GM21360 (cell line): ENCODE measurements at regions not wholly inside any gene's neighbourhood (a gene's known extent, or its start where the extent isn't known, plus 50 kb on each side); places are given as distances from the start of the nearest gene placed in this dataset.
"Not testable (repeated sequence)": the region's sequence is repeated elsewhere in the genome, so short reads cannot be mapped to it uniquely, and the experiment has no call there.

Source experiments
- ATAC-seq: cut with Tn5 transposase; IDR thresholded peaks from one replicate; pipeline ENCODE4 v1.9.1; 2021; ENCODE audit warnings: mild to moderate bottlenecking, moderate library complexity; ENCODE audit not compliant: unreplicated experiment

DNA sequence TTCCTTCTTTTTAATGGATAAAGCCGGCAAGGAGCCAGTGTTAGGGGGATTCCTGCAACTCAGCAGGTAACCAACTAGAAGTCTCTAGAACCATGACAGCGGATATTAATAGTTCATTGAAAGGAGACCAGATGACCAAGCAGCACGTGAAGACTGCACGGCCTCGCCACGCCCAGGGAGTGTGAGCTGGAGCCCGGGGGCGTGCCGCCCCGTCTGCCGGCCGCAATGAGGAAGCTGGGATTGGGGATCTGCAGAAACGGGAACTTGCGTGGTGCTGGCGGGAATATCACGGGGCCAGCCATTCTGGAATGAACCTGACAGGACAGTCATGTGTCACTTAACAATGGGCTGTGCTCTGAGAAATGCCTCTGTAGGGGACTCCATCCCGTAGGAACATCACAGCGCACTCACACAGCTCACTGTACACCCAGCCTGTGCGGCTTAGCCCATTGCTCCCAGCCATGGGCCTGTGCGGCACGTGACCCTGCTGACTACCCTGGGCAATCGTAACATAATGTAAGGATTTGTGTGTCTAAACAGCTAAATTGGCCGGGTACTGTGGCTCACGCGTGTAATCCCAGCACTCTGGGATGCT, 4092.8 kb upstream of the TPTE start:
- ATAC-seq = not testable (repeated sequence)

DNA sequence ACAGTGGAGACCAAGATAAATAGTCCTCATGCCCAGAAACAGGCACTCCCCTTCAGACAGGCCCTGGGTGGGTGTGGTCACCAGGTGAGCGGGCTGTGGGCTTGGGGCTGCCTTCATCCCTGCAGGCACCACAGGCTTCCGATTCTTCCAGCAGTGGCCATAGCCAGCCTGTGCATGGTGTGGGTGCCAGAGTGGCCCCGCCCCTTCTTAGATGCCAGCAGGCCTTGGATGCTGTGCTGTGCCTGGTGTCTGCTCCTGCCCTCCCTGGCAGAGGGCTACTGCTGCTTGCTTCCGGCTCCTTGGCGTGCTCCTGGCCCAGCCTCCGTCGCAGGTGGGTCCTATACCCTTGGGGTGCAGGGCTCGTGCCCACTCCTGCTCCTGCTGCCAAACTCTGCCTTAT, 4091.5 kb upstream of the TPTE start:
- ATAC-seq = not testable (repeated sequence)

GRCh38 chr21:6433149-6433548, 4088.2 kb upstream of the TPTE start:
- not testable (repeated sequence) for ATAC-seq

DNA sequence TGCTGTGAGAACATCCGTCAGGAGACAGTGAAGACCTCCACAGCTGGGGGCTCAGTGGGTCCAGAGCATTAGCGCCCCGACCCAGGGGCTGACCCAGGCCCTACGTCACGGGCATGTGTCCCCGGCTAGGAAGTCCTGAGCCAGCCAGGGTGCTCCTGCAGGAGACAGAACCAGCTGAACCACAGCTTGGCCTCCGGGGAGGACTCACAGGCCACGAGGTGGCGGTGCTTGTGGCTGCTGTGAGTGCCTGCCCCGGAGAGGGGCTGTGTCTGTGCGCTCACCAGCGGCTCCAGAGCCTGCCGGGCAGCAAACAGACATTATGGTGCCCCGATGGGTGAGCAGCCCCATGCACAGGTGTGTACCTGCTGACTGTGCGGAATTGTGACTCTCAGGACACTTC, 4085.2 kb upstream of the TPTE start:
- ATAC-seq = not testable (repeated sequence)

DNA sequence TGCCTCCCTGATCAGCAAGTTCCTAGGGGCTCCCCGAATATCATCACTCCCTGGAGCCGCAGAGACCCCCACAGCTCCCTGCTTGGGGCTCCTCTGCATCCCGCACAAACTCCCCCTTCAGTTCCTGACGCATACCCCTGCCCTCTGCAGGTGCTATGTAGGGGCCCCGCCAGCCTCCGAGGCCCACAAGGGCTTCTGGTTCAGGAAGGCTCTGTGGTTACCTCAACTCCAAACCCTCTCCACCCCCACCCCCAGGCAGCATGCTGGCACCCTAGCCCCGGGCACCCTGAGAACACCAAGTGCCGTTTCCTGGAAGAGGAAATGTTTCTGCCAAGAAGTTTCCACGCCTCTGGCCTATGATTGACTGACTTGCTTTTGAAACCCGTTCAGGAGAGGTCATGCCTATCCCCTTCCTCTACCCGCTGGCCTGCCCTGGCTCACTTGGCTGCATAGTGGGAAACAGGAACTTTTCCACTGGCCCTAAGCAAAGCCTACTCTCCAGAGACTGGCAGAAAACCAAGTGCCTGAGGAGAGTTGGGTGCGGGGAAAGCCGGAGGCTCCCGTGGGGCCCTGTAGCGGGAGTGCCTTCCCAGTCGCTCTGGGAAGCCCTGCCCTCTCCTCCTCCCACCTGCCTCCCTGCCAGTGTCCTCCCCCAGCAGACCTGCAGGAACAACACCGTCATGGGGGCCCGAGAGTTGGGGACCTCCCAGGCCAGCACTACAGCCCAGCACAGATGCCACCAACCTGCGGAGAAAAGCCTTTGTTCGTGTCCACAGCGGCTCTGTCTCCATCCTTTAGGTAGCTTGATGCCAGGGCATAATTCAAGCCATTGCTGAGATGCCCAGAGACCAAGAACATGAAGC, 4084.2 kb upstream of the TPTE start:
- ATAC-seq = not testable (repeated sequence)

GRCh38 chr21:6437834-6438187, 4083.6 kb upstream of the TPTE start:
- not testable (repeated sequence) for ATAC-seq

DNA sequence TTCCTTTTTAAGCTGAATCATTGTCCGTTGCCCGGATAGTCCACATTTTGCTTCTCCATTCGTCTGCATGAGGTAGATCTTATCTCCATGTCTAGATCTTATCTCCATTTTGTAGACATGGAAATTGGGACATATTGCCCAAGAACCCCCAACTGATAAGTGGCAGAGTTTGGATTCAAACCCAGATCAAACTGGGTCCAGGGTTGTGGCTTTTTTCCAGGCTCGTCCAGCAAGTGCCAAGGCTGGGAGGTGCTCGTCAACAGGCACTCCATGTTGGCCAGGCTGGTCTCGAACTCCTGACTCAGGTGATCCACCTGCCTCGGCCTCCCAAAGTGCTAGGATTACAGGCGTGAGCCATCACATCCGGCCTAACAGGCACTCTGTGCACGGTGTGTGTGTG, 4082.3 kb upstream of the TPTE start:
- not testable (repeated sequence) for ATAC-seq

DNA sequence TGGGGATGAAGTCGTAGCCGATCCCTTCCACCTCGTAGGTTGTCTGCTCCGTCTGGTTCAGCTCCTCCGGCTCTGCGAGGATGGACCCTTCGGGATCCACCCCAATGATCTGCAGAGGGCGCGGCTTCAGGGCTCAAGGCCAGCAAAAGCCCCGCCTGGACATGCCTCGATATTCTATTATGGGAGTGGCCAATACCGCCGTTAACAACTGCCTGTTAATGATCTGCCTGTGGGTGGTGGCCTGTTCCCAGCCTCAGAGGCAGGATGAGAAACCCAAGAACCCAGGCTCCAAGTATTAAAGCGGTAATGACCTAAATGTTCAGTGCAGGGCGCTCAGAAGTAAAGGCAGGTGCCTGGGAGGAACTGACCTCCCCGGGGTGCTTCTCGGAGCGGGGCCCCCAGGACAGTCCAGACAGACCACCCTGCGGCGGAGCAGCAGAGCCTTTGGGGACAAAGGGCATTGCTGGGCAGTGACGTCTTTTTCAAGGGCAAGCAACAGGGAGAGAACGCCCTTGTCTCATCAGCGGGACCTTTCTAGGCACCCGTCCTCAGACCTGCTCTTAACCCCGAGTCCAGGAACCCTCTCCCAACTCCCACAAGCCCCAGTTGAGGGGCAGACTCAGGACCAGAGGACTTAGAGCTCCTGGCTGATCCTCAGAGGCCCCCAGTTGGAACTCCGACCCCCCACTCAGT, 4066.6 kb upstream of the TPTE start:
- ATAC-seq = not testable (repeated sequence)

GRCh38 chr21:6456011-6456661, 4065.2 kb upstream of the TPTE start:
- not testable (repeated sequence) for ATAC-seq

DNA sequence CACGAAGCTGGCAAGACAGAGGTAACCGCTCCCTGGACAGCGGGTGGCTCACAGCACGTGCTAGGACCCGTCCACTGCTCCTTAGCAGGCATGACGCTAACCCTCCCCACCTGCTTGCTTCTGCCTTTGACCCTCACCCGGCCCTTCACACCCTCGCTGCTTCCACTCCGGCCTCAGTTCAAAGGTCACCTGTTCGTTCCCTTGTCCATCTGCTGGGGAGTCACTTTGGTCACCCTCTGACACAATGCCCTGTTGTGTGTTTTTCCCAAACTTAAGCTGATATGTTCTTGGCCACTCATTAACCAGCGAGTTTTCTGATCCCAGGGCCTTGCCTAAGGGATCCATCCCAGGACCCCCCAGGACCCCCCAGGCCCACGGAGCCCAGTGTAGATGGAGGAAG, 4061.6 kb upstream of the TPTE start:
- not testable (repeated sequence) for ATAC-seq

DNA sequence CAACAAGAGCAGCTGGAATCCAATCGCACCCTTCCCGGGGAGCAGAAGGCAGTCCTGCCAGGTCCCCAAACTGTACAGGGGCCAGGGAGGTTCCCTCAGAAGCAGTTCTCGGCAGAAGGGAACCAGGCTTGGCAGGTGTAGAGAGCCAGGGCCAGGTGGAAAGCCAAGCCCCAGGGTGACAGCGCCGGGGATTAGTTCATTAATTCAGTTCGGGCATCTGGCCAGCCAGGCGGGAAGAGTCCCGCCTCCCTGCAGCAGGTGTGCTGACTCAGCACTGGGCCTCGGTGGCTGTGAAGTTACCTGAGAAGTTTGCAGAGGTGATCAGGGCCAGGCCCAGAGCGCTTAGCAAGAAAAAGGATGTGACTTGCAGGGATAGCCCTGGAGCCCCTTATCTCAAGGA, 4060.0 kb upstream of the TPTE start:
- ATAC-seq = not testable (repeated sequence)

- ATAC-seq = not testable (repeated sequence)
These were observed 4057.0 kb upstream of the TPTE start for GRCh38 chr21:6464419-6464818.

- not testable (repeated sequence) for ATAC-seq
These were observed 4055.2 kb upstream of the TPTE start for GRCh38 chr21:6466081-6466698.

DNA sequence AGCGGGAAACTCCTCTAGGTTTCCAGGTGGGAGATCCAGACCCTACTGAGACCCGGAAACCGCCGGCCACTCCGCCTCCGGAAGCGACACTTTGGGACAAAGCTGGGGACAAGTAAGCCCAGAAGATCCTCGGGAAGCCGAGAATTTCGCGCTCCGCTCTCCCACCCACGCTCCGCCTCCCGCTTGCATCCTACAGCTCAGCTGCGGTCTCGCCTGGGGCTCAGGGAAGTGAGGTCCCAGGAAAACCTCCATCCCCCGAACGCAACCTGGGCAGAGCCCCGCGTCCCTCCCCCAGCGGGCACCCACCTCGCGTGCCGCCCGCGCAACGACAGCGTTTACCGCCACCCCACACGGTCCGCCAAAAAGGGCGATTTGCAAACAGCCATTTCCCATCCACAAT, 4054.7 kb upstream of the TPTE start:
- ATAC-seq = not testable (repeated sequence)

DNA sequence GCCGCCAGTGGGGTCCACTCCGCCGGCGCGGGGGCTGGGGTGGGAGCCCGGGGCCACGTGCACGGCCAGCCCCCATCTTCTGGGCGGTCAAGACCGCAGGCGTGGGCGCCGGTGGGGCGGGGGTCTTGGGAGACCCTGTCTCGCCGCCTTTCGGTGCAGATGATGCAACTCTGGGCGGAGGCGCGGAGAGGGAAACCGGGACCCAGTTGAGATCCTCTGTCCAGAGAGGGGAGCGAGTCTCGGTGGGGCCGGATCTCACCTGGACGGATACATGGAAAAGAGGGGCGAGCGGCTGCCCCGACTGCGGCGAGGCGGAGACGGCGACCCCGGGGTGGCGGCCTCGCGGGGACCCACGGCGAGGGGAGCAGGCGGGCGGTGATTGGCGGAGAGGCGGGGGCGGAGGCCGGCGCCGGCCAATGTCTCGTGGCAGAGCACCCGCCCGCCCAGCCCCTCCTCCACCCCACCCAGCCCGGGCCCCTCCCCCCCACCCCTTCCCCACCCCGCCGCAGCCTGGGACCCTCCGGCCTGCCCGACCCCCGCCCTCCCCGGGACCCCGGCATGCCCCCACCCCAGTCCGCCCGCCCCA, 4054.1 kb upstream of the TPTE start:
- ATAC-seq = not testable (repeated sequence)

- not testable (repeated sequence) for ATAC-seq
These were observed 4053.5 kb upstream of the TPTE start for GRCh38 chr21:6467907-6468306.

DNA sequence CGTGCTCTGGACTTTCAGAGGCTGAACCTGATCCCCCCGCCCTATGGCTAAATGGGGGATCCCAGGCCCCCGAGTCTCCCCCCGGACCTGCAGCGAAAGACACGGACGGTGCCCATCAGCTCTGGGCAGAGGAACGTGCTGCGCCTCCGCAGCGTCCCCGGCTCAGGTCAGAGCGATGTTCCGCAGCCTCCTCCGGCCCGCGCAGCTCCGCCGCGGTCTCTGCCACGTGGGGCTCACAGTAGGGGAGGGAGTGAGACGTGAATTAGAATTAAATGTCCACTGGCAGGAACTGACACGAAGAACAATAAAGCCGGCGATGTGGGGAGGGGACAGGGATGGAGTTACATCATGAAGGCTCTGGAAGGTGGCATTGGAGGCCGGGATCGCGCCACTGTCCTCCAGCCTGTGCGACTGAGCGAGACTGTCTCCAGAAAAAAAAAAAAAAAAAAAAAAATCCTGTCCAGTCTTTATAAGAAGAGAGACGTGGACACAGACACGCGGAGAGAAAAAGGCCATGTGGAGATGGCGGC, 4053.0 kb upstream of the TPTE start:
- not testable (repeated sequence) for ATAC-seq

GRCh38 chr21:6474250-6474968, 4047.0 kb upstream of the TPTE start:
- not testable (repeated sequence) for ATAC-seq

GRCh38 chr21:6481116-6481515, 4040.3 kb upstream of the TPTE start:
- ATAC-seq = not testable (repeated sequence)
